ACC112 (cell line): ENCODE measurements at regions not wholly inside any gene's neighbourhood (a gene's known extent, or its start where the extent isn't known, plus 50 kb on each side); places are given as distances from the start of the nearest gene placed in this dataset.

ENCODE experiments used
- H2AFZ ChIP-seq: fragments of 200-600 bp; sonication (generic); one replicate; pipeline ENCODE4 v1.6.0; 2017; ENCODE audit warnings: antibody characterized with exemption, low read length; ENCODE audit not compliant: unreplicated experiment
- H3K27ac ChIP-seq: fragments of 200-600 bp; sonication (generic); 2 replicates; pipeline ENCODE4 v1.5.1; 2014; ENCODE audit warnings: low read depth, mild to moderate bottlenecking, antibody characterized with exemption, low read length, moderate library complexity
- H3K27me3 ChIP-seq: fragments of 200-600 bp; sonication (generic); 2 replicates; pipeline ENCODE4 v1.6.1; 2014; ENCODE audit warnings: mild to moderate bottlenecking, antibody characterized with exemption, low read length, moderate library complexity, mixed read lengths; ENCODE audit not compliant: insufficient read depth
- H3K36me3 ChIP-seq: fragments of 200-600 bp; sonication (generic); 2 replicates; pipeline ENCODE4 v1.6.1; 2016; ENCODE audit warnings: mild to moderate bottlenecking, antibody characterized with exemption, low read length, moderate library complexity, mixed read lengths; ENCODE audit not compliant: insufficient read depth
- H3K4me1 ChIP-seq: fragments of 200-600 bp; sonication (generic); one replicate; pipeline ENCODE4 v1.6.1; 2016; ENCODE audit warnings: low read length, mixed read lengths; ENCODE audit not compliant: insufficient read depth, unreplicated experiment, control insufficient read depth
- H3K4me3 ChIP-seq: fragments of 200-600 bp; sonication (generic); 2 replicates; pipeline ENCODE4 v1.5.1; 2014; ENCODE audit warnings: mild to moderate bottlenecking, low read depth, low read length
- H3K79me2 ChIP-seq: fragments of 200-600 bp; sonication (generic); one replicate; pipeline ENCODE4 v1.6.0; 2016; ENCODE audit warnings: low read length; ENCODE audit not compliant: control insufficient read depth, unreplicated experiment, insufficient read depth

DNA sequence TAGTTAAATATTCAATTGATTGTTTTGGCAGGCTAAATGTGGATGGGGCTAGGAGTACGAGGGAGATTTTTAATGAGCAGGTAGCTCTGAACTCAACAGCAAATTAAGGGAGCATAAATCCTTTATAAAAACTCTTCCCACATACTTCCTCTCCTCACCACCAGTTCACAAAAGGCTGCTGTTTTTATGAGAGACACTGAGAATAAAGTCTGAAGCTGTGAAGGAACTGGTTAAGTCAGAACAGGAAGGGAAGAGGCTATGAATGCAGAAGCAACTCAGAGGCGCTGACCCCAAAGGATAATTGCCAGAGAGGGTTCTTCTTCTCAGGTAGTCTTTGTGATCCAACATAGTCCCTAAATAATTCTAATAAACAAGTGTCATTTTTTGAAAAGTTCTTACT is 406.1 kb downstream of the GPM6A start:
- H3K4me3 ChIP-seq, result no peak overlapping the region
- H2AFZ ChIP-seq, result no peak overlapping the region
- no peaks in the 10 kb centered on the region for H3K4me1 ChIP-seq
- H3K79me2 ChIP-seq, result no peaks in the 10 kb centered on the region
- H3K36me3 ChIP-seq, result no peaks in the 10 kb centered on the region
- H3K27me3 ChIP-seq, result no peaks in the 10 kb centered on the region
- no peak overlapping the region for H3K27ac ChIP-seq

DNA sequence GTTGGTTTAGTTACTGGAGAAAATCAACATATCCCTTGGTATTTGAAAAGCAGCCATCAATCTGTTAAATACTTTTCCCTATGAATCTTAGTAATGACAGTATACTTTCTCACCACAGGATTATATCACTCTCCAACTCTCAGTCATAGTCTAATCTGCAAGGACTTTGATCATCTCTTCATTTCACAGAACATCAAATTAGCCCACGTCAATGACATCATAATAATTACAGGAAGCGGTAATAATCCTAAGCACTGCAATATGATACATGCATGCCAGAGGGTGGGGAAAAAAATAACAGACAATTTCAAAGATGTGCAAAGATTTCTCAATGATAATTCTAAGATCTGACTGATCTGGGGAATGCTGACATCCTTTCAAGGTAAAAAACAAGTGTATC is 404.1 kb downstream of the GPM6A start:
- Histone ChIP-seq H3K4me1 (peaks cover 11% of the 10 kb centered on the region), H3K4me3 (no peak overlapping the region), H3K36me3 (no peaks in the 10 kb centered on the region), H2AFZ (no peak overlapping the region), H3K27ac (no peak overlapping the region), H3K27me3 (no peaks in the 10 kb centered on the region), H3K79me2 (no peaks in the 10 kb centered on the region)

DNA sequence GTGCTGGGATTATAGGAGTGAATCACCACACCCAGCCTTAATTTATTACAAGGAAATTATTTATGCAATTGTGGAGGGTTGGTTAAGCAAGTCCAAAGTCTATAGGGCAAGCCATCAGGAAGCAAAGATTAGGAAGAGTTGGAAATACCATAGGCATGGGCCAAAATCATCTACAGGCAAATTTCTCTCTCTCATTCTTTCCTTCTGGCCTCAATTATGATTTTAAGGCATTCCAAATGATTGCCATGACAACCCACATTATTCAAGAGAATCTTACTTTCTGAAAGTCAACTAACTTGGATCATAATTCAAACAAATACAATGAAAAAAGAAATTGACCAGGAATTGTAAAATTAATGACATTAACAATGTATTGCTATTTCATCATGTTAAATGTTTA is 400.8 kb downstream of the GPM6A start:
- Histone ChIP-seq H3K27me3 (no peaks in the 10 kb centered on the region), H3K27ac (0 out of 2 replicates have a peak overlapping the region, but pooled peaks have one; percentile 77)

DNA sequence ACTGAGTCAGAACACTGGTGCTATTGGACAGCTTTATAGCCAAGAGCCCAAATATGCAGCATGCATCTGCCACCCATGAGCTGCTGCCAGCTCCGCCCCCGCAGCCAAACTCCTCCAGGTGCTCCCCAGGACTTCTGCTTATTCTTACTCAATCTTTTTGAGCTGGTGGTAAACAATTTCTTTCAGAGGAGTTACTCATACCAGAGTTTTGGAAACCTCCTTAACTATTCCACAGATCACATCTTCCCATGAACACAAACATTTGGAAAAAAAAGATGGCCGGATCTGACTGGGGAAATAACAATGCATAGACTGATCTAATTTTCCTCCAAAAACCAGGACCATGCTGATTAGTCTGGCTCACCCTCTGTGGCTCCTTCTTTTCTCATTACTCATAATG is 399.9 kb downstream of the GPM6A start:
- Histone ChIP-seq H3K27ac (peak overlapping the region; percentile 77), H2AFZ (peak overlapping the region; percentile 10), H3K4me3 (no peak overlapping the region), H3K36me3 (no peaks in the 10 kb centered on the region), H3K27me3 (no peaks in the 10 kb centered on the region), H3K4me1 (peaks cover 12% of the 10 kb centered on the region), H3K79me2 (no peaks in the 10 kb centered on the region)

More for the DNA sequence above, 400.8 kb downstream of the GPM6A start:
- H2AFZ ChIP-seq, result no peak overlapping the region
- no peak overlapping the region for H3K4me3 ChIP-seq
- no peaks in the 10 kb centered on the region for H3K36me3 ChIP-seq
- peaks cover 12% of the 10 kb centered on the region for H3K4me1 ChIP-seq
- H3K79me2 ChIP-seq, result no peaks in the 10 kb centered on the region

GRCh38 chr4:175412746-175413145 is 399.3 kb downstream of the GPM6A start:
- H3K79me2 ChIP-seq, result no peaks in the 10 kb centered on the region
- no peak overlapping the region for H3K4me3 ChIP-seq
- peaks cover 12% of the 10 kb centered on the region for H3K4me1 ChIP-seq
- H3K27ac ChIP-seq, result peak overlapping the region; percentile 77
- H3K36me3 ChIP-seq, result no peaks in the 10 kb centered on the region
- H3K27me3 ChIP-seq, result no peaks in the 10 kb centered on the region
- H2AFZ ChIP-seq, result peak overlapping the region; percentile 10

DNA sequence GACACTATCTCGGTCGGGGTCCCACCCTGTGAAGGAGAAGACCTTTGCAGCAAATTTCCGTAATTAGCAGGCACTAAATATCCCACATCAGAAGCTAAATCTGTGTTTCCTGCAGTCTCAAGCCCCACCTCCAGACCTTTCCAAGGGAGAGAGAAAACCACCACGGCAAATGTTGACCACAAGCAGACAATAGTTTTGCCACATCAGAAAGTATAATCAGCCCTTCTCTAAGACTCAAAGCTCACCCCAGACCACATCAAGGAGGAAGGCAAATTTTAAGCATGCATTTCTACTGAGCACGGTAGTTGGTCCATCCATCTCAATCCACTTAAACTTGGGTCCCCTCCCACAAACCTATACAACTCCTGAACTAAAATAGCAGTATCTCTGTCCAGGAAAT is 398.5 kb downstream of the GPM6A start:
- H3K27ac ChIP-seq, result no peak overlapping the region
- H3K4me3 ChIP-seq, result no peak overlapping the region
- no peak overlapping the region for H2AFZ ChIP-seq
- no peaks in the 10 kb centered on the region for H3K36me3 ChIP-seq
- no peaks in the 10 kb centered on the region for H3K79me2 ChIP-seq
- H3K27me3 ChIP-seq, result no peaks in the 10 kb centered on the region
- peaks cover 18% of the 10 kb centered on the region for H3K4me1 ChIP-seq

DNA sequence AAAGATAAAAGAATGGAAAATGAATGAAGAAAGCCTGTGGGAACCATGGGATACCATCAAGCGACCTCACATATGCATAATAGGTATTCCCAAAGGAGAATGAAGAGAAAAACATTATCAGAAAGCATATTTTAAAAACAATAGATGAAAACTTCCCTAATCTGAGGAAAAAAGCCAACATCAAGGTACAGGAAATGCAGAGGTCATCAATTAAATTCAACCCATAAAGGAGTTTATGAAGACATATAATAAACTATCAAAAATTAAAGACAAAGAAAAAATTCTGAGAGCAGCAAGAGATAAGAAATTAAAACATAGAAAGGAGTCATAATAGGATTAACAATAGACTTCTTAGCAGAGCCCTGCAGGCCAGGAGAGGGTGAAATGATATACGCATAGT is 397.5 kb downstream of the GPM6A start:
- no peaks in the 10 kb centered on the region for H3K79me2 ChIP-seq
- no peak overlapping the region for H3K4me3 ChIP-seq
- H3K4me1 ChIP-seq, result peaks cover 26% of the 10 kb centered on the region
- no peaks in the 10 kb centered on the region for H3K36me3 ChIP-seq
- no peaks in the 10 kb centered on the region for H3K27me3 ChIP-seq
- no peak overlapping the region for H2AFZ ChIP-seq
- no peak overlapping the region for H3K27ac ChIP-seq

GRCh38 chr4:175418516-175418915 is 393.5 kb downstream of the GPM6A start:
- Histone ChIP-seq H3K79me2 (no peaks in the 10 kb centered on the region), H3K4me1 (peaks cover 43% of the 10 kb centered on the region), H2AFZ (peak overlapping the region; percentile 70)

DNA sequence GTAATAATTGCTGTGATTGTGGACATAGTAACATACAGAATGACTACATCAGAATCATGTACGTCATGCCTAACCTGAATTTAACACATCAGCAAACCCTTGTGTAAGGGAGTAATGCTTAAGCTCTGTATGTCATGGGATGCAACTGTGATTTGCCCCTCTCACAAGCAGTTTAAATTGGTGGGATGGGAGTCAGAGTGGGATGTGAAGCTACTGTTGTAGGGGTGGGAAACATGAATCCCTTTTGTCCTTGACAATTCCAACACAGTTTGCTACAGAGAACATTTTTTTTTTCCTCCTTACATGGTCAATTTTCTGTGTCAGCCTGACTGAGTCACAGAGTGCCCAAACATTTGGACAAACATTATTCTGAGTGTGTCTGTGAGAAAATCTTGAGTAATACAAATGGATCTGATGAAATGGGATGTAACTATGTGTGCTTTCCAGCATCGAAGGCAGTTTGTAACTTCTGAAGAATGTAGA is 392.8 kb downstream of the GPM6A start:
- Histone ChIP-seq H3K79me2 (no peaks in the 10 kb centered on the region), H3K27me3 (no peaks in the 10 kb centered on the region), H3K36me3 (no peaks in the 10 kb centered on the region), H3K4me3 (peak overlapping the region; percentile 13; the same call in 1 of the 2 replicates), H2AFZ (peak overlapping the region; percentile 70), H3K27ac (peak overlapping the region; percentile 96), H3K4me1 (peaks cover 43% of the 10 kb centered on the region)

More at GRCh38 chr4:175418516-175418915, 393.5 kb downstream of the GPM6A start:
- Histone ChIP-seq H3K36me3 (no peaks in the 10 kb centered on the region), H3K4me3 (no peak overlapping the region), H3K27me3 (no peaks in the 10 kb centered on the region), H3K27ac (peak overlapping the region; percentile 96)

- Histone ChIP-seq H2AFZ (peak overlapping the region; percentile 68), H3K4me1 (peaks cover 43% of the 10 kb centered on the region), H3K27ac (peak overlapping the region; percentile 96), H3K4me3 (peak overlapping the region; percentile 34; the same call in 1 of the 2 replicates), H3K36me3 (no peaks in the 10 kb centered on the region), H3K79me2 (no peaks in the 10 kb centered on the region), H3K27me3 (no peaks in the 10 kb centered on the region)
These were observed 390.6 kb downstream of the GPM6A start for GRCh38 chr4:175421506-175421905.

GRCh38 chr4:175422331-175422730 is 389.7 kb downstream of the GPM6A start:
- H3K4me3 ChIP-seq, result no peak overlapping the region
- no peaks in the 10 kb centered on the region for H3K27me3 ChIP-seq
- H3K36me3 ChIP-seq, result no peaks in the 10 kb centered on the region
- peaks cover 43% of the 10 kb centered on the region for H3K4me1 ChIP-seq
- H3K79me2 ChIP-seq, result no peaks in the 10 kb centered on the region
- peak overlapping the region; percentile 96 for H3K27ac ChIP-seq
- peak overlapping the region; percentile 72 for H2AFZ ChIP-seq
